ENCODE measurements at regions not wholly inside any gene's neighbourhood (a gene's known extent, or its start where the extent isn't known, plus 50 kb on each side); places are given as distances from the start of the nearest gene placed in this dataset.
A peak's percentile ranks its signal among the peaks of the same experiment; 100 is the strongest.

- H3K4me1 ChIP-seq (ENCODE audit: control insufficient read depth, insufficient read depth, low read length), result peaks cover 8% of the 10 kb centered on the region
- no peak overlapping the region for H3K9ac ChIP-seq (ENCODE audit: low read length)
- no peaks in the 10 kb centered on the region for H3K27me3 ChIP-seq (replicated peaks; ENCODE audit: control insufficient read depth, insufficient read depth, low read length)
- H3K36me3 ChIP-seq (ENCODE audit: control insufficient read depth, insufficient read depth, low read length, severe bottlenecking), result no peaks in the 10 kb centered on the region
- H3K4me3 ChIP-seq (ENCODE audit: low read length), result no peak overlapping the region
- H3K9me3 ChIP-seq (ENCODE audit: control insufficient read depth, low read length), result no peaks in the 10 kb centered on the region
- DNase-seq (ENCODE audit: low read depth), result no peak
These were observed 288.3 kb upstream of the NR2F2 start for GRCh38 chr15:96041982-96042733.

GRCh38 chr15:96042734-96043224 is 287.7 kb upstream of the NR2F2 start:
- Histone ChIP-seq H3K27me3 (replicated peaks; ENCODE audit: control insufficient read depth, insufficient read depth, low read length) (no peaks in the 10 kb centered on the region), H3K4me1 (ENCODE audit: control insufficient read depth, insufficient read depth, low read length) (peaks cover 14% of the 10 kb centered on the region), H3K4me3 (ENCODE audit: low read length) (no peak overlapping the region), H3K9me3 (ENCODE audit: control insufficient read depth, low read length) (no peaks in the 10 kb centered on the region), H3K9ac (ENCODE audit: low read length) (no peak overlapping the region), H3K36me3 (ENCODE audit: control insufficient read depth, insufficient read depth, low read length, severe bottlenecking) (no peaks in the 10 kb centered on the region)
- DNase-seq (ENCODE audit: low read depth), result no peak

GRCh38 chr15:96043591-96044171 is 286.8 kb upstream of the NR2F2 start:
- H3K4me3 ChIP-seq (ENCODE audit: low read length), result no peak overlapping the region
- no peak for DNase-seq (ENCODE audit: low read depth)
- no peak overlapping the region for H3K9ac ChIP-seq (ENCODE audit: low read length)
- no peaks in the 10 kb centered on the region for H3K36me3 ChIP-seq (ENCODE audit: control insufficient read depth, insufficient read depth, low read length, severe bottlenecking)
- H3K9me3 ChIP-seq (ENCODE audit: control insufficient read depth, low read length), result no peaks in the 10 kb centered on the region
- peaks cover 17% of the 10 kb centered on the region for H3K4me1 ChIP-seq (ENCODE audit: control insufficient read depth, insufficient read depth, low read length)
- no peaks in the 10 kb centered on the region for H3K27me3 ChIP-seq (replicated peaks; ENCODE audit: control insufficient read depth, insufficient read depth, low read length)

- H3K36me3 ChIP-seq (ENCODE audit: control insufficient read depth, insufficient read depth, low read length, severe bottlenecking), result no peaks in the 10 kb centered on the region
- peaks cover 17% of the 10 kb centered on the region for H3K4me1 ChIP-seq (ENCODE audit: control insufficient read depth, insufficient read depth, low read length)
- no peaks in the 10 kb centered on the region for H3K9me3 ChIP-seq (ENCODE audit: control insufficient read depth, low read length)
- no peaks in the 10 kb centered on the region for H3K27me3 ChIP-seq (replicated peaks; ENCODE audit: control insufficient read depth, insufficient read depth, low read length)
- peak; percentile 68 for DNase-seq (ENCODE audit: low read depth)
- H3K4me3 ChIP-seq (ENCODE audit: low read length), result peak overlapping the region; percentile 59
- peak overlapping the region; percentile 50 for H3K9ac ChIP-seq (ENCODE audit: low read length)
These were observed 283.8 kb upstream of the NR2F2 start for GRCh38 chr15:96046620-96047240.

GRCh38 chr15:96047255-96047931 is 283.1 kb upstream of the NR2F2 start:
- Histone ChIP-seq H3K36me3 (ENCODE audit: control insufficient read depth, insufficient read depth, low read length, severe bottlenecking) (no peaks in the 10 kb centered on the region), H3K9me3 (ENCODE audit: control insufficient read depth, low read length) (no peaks in the 10 kb centered on the region), H3K4me3 (ENCODE audit: low read length) (peak overlapping the region; percentile 59), H3K9ac (ENCODE audit: low read length) (peak overlapping the region; percentile 50), H3K4me1 (ENCODE audit: control insufficient read depth, insufficient read depth, low read length) (peaks cover 17% of the 10 kb centered on the region), H3K27me3 (replicated peaks; ENCODE audit: control insufficient read depth, insufficient read depth, low read length) (no peaks in the 10 kb centered on the region)
- peak; percentile 94 for DNase-seq (ENCODE audit: low read depth)

- Histone ChIP-seq H3K9me3 (ENCODE audit: control insufficient read depth, low read length) (no peaks in the 10 kb centered on the region), H3K36me3 (ENCODE audit: control insufficient read depth, insufficient read depth, low read length, severe bottlenecking) (no peaks in the 10 kb centered on the region), H3K9ac (ENCODE audit: low read length) (no peak overlapping the region), H3K4me1 (ENCODE audit: control insufficient read depth, insufficient read depth, low read length) (peaks cover 21% of the 10 kb centered on the region), H3K4me3 (ENCODE audit: low read length) (no peak overlapping the region), H3K27me3 (replicated peaks; ENCODE audit: control insufficient read depth, insufficient read depth, low read length) (no peaks in the 10 kb centered on the region)
- DNase-seq (ENCODE audit: low read depth), result no peak
These were observed 281.2 kb upstream of the NR2F2 start for GRCh38 chr15:96049323-96049722.

- Histone ChIP-seq H3K4me3 (ENCODE audit: low read length) (no peak overlapping the region), H3K9me3 (ENCODE audit: control insufficient read depth, low read length) (no peaks in the 10 kb centered on the region), H3K9ac (ENCODE audit: low read length) (no peak overlapping the region), H3K27me3 (replicated peaks; ENCODE audit: control insufficient read depth, insufficient read depth, low read length) (no peaks in the 10 kb centered on the region), H3K4me1 (ENCODE audit: control insufficient read depth, insufficient read depth, low read length) (peaks cover 21% of the 10 kb centered on the region), H3K36me3 (ENCODE audit: control insufficient read depth, insufficient read depth, low read length, severe bottlenecking) (no peaks in the 10 kb centered on the region)
- no peak for DNase-seq (ENCODE audit: low read depth)
These were observed 280.7 kb upstream of the NR2F2 start for GRCh38 chr15:96049766-96050165.

- Histone ChIP-seq H3K9ac (ENCODE audit: low read length) (no peak overlapping the region), H3K4me3 (ENCODE audit: low read length) (no peak overlapping the region), H3K4me1 (ENCODE audit: control insufficient read depth, insufficient read depth, low read length) (peaks cover 18% of the 10 kb centered on the region), H3K9me3 (ENCODE audit: control insufficient read depth, low read length) (no peaks in the 10 kb centered on the region), H3K27me3 (replicated peaks; ENCODE audit: control insufficient read depth, insufficient read depth, low read length) (no peaks in the 10 kb centered on the region), H3K36me3 (ENCODE audit: control insufficient read depth, insufficient read depth, low read length, severe bottlenecking) (no peaks in the 10 kb centered on the region)
- DNase-seq (ENCODE audit: low read depth), result no peak
These were observed 278.9 kb upstream of the NR2F2 start for GRCh38 chr15:96051598-96051997.

GRCh38 chr15:96052154-96052553 is 278.3 kb upstream of the NR2F2 start:
- peaks cover 12% of the 10 kb centered on the region for H3K4me1 ChIP-seq (ENCODE audit: control insufficient read depth, insufficient read depth, low read length)
- H3K9ac ChIP-seq (ENCODE audit: low read length), result no peak overlapping the region
- H3K4me3 ChIP-seq (ENCODE audit: low read length), result no peak overlapping the region
- H3K9me3 ChIP-seq (ENCODE audit: control insufficient read depth, low read length), result no peaks in the 10 kb centered on the region
- DNase-seq (ENCODE audit: low read depth), result no peak
- H3K36me3 ChIP-seq (ENCODE audit: control insufficient read depth, insufficient read depth, low read length, severe bottlenecking), result no peaks in the 10 kb centered on the region
- H3K27me3 ChIP-seq (replicated peaks; ENCODE audit: control insufficient read depth, insufficient read depth, low read length), result no peaks in the 10 kb centered on the region

GRCh38 chr15:96052572-96053030 is 277.9 kb upstream of the NR2F2 start:
- Histone ChIP-seq H3K9ac (ENCODE audit: low read length) (no peak overlapping the region), H3K27me3 (replicated peaks; ENCODE audit: control insufficient read depth, insufficient read depth, low read length) (no peaks in the 10 kb centered on the region), H3K4me3 (ENCODE audit: low read length) (peak overlapping the region; percentile 43), H3K36me3 (ENCODE audit: control insufficient read depth, insufficient read depth, low read length, severe bottlenecking) (no peaks in the 10 kb centered on the region), H3K4me1 (ENCODE audit: control insufficient read depth, insufficient read depth, low read length) (peaks cover 9% of the 10 kb centered on the region), H3K9me3 (ENCODE audit: control insufficient read depth, low read length) (no peaks in the 10 kb centered on the region)
- no peak for DNase-seq (ENCODE audit: low read depth)

Data from adipocyte (in vitro differentiated cells).